ENCODE measurements at regions not wholly inside any gene's neighbourhood (a gene's known extent, or its start where the extent isn't known, plus 50 kb on each side); places are given as distances from the start of the nearest gene placed in this dataset.

- no peaks in the 10 kb centered on the region for H3K9me3 ChIP-seq (ENCODE audit: low read length)
- no peaks in the 10 kb centered on the region for H4K20me1 ChIP-seq (ENCODE audit: insufficient read depth)
- H3K9ac ChIP-seq (ENCODE audit: low read length), result no peak overlapping the region
- no peak overlapping the region for H3K4me3 ChIP-seq (ENCODE audit: low read length)
- no peak overlapping the region for H3K4me2 ChIP-seq (ENCODE audit: low read length)
- no peak overlapping the region for H2AFZ ChIP-seq (ENCODE audit: low read depth, low read length)
- no peaks in the 10 kb centered on the region for H3K27me3 ChIP-seq (ENCODE audit: insufficient read depth, low read depth, low read length)
- TF ChIP-seq POLR2AphosphoS5 (IDR thresholded peaks at IDR 0.05), result no peak
- TF ChIP-seq EP300 (conservative IDR thresholded peaks at IDR 0.05; ENCODE audit: poor library complexity, severe bottlenecking), result no peak
- TF ChIP-seq REST (IDR thresholded peaks at IDR 0.05; ENCODE audit: borderline replicate concordance), result no peak
- TF ChIP-seq MXI1 (conservative IDR thresholded peaks at IDR 0.05; ENCODE audit: poor library complexity, severe bottlenecking), result no peak
- no peak for TF ChIP-seq EZH2 (IDR thresholded peaks at IDR 0.05; ENCODE audit: borderline replicate concordance, insufficient read depth, low read length, poor library complexity, severe bottlenecking)
- TF ChIP-seq RAD21 (conservative IDR thresholded peaks at IDR 0.05), result no peak
- no peak for TF ChIP-seq SMC3 (conservative IDR thresholded peaks at IDR 0.05; ENCODE audit: poor library complexity)
- TF ChIP-seq CTCF (IDR thresholded peaks at IDR 0.05; ENCODE audit: poor library complexity, severe bottlenecking), result no peak
- no peak for TF ChIP-seq TAF1 (IDR thresholded peaks at IDR 0.05; ENCODE audit: low read depth)
- no peak overlapping the region for H3K27ac ChIP-seq (ENCODE audit: low read length)
- H3K79me2 ChIP-seq (replicated peaks; ENCODE audit: insufficient read depth, low read length), result no peaks in the 10 kb centered on the region
- no peaks in the 10 kb centered on the region for H3K36me3 ChIP-seq (ENCODE audit: insufficient read depth, low read length)
- no peaks in the 10 kb centered on the region for H3F3A ChIP-seq (ENCODE audit: insufficient read depth, low read length, poor library complexity, severe bottlenecking)
- no peaks in the 10 kb centered on the region for H3K9me2 ChIP-seq (ENCODE audit: insufficient read depth, low read length)
Observed at GRCh38 chr13:80830431-80830830, 489.5 kb upstream of the SPRY2 start.

GRCh38 chr13:80828759-80829158, 487.8 kb upstream of the SPRY2 start:
- H4K20me1 ChIP-seq (ENCODE audit: insufficient read depth), result no peaks in the 10 kb centered on the region
- no peaks in the 10 kb centered on the region for H3K9me3 ChIP-seq (ENCODE audit: low read length)
- no peaks in the 10 kb centered on the region for H3K36me3 ChIP-seq (ENCODE audit: insufficient read depth, low read length)
- no peaks in the 10 kb centered on the region for H3K27me3 ChIP-seq (ENCODE audit: insufficient read depth, low read depth, low read length)
- H3K4me3 ChIP-seq (ENCODE audit: low read length), result no peak overlapping the region
- no peaks in the 10 kb centered on the region for H3K9me2 ChIP-seq (ENCODE audit: insufficient read depth, low read length)
- no peak overlapping the region for H2AFZ ChIP-seq (ENCODE audit: low read depth, low read length)
- H3K9ac ChIP-seq (ENCODE audit: low read length), result no peak overlapping the region
- no peaks in the 10 kb centered on the region for H3K79me2 ChIP-seq (replicated peaks; ENCODE audit: insufficient read depth, low read length)
- no peaks in the 10 kb centered on the region for H3F3A ChIP-seq (ENCODE audit: insufficient read depth, low read length, poor library complexity, severe bottlenecking)
- TF ChIP-seq RAD21 (conservative IDR thresholded peaks at IDR 0.05) (no peak), EP300 (conservative IDR thresholded peaks at IDR 0.05; ENCODE audit: poor library complexity, severe bottlenecking) (no peak), EZH2 (IDR thresholded peaks at IDR 0.05; ENCODE audit: borderline replicate concordance, insufficient read depth, low read length, poor library complexity, severe bottlenecking) (no peak), TAF1 (IDR thresholded peaks at IDR 0.05; ENCODE audit: low read depth) (no peak), MXI1 (conservative IDR thresholded peaks at IDR 0.05; ENCODE audit: poor library complexity, severe bottlenecking) (no peak), REST (IDR thresholded peaks at IDR 0.05; ENCODE audit: borderline replicate concordance) (no peak), SMC3 (conservative IDR thresholded peaks at IDR 0.05; ENCODE audit: poor library complexity) (no peak), POLR2AphosphoS5 (IDR thresholded peaks at IDR 0.05) (no peak), CTCF (IDR thresholded peaks at IDR 0.05; ENCODE audit: poor library complexity, severe bottlenecking) (no peak)
- no peak overlapping the region for H3K4me2 ChIP-seq (ENCODE audit: low read length)
- H3K27ac ChIP-seq (ENCODE audit: low read length), result no peak overlapping the region
